Astrocyte of the cerebellum (primary cell): ENCODE measurements at regions not wholly inside any gene's neighbourhood (a gene's known extent, or its start where the extent isn't known, plus 50 kb on each side); places are given as distances from the start of the nearest gene placed in this dataset.
A peak's percentile ranks its signal among the peaks of the same experiment; 100 is the strongest.

Experiments
- DNase-seq: peaks from one replicate; pipeline ENCODE4 v3.0.0-alpha.2; 2011; ENCODE audit warnings: low read depth
- H3K4me3 ChIP-seq: 2 replicates; pipeline ENCODE4 v1.5.1; 2011; ENCODE audit warnings: mild to moderate bottlenecking, low read depth, low read length, moderate library complexity
- CTCF ChIP-seq: IDR thresholded peaks from 2 replicates; pipeline ENCODE4 v1.5.1; 2012; ENCODE audit warnings: low read length, low read depth, moderate library complexity, mild to moderate bottlenecking; ENCODE audit errors: missing control alignments
- in situ Hi-C: cut with HindIII; loops from 2 replicates; pipeline ENCODE4 v1.10.0; 2017; ENCODE audit warnings: low sequenced_read_pairs

GRCh38 chr9:126235336-126236243 is 91.0 kb upstream of the MVB12B start:
- H3K4me3 ChIP-seq, result no peak overlapping the region
- TF ChIP-seq CTCF, result no peak
- no peak for DNase-seq
- in situ Hi-C loops, result no loop called here

GRCh38 chr9:126236273-126236672 is 90.4 kb upstream of the MVB12B start:
- no peak for DNase-seq
- TF ChIP-seq CTCF, result no peak
- no peak overlapping the region for H3K4me3 ChIP-seq
- in situ Hi-C loops, result no loop called here

DNA sequence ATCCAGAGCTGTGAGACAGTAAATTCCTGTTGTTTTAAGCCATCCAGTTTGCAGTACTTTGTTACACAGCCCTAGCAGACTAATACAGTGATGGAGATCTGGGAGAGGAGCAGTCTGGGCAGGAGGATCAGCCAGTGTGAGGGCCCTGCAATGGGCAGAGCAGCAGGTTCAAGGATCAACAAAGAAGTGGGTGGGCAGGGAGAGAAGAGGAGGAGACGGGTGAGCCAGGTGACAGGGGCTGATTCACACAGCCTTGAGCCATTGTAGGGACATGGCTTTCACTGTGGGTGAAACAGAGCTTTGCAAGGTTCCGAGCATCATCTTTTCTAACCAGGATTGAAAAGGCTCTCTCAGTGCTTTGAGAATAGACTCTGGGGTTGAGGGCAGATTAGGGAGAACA is 88.2 kb upstream of the MVB12B start:
- no peak for TF ChIP-seq CTCF
- no peak for DNase-seq
- H3K4me3 ChIP-seq, result no peak overlapping the region
- in situ Hi-C loops, result no loop called here

GRCh38 chr9:126239515-126239914 is 87.1 kb upstream of the MVB12B start:
- in situ Hi-C loops, result no loop called here
- DNase-seq, result no peak
- TF ChIP-seq CTCF, result no peak
- no peak overlapping the region for H3K4me3 ChIP-seq

DNA sequence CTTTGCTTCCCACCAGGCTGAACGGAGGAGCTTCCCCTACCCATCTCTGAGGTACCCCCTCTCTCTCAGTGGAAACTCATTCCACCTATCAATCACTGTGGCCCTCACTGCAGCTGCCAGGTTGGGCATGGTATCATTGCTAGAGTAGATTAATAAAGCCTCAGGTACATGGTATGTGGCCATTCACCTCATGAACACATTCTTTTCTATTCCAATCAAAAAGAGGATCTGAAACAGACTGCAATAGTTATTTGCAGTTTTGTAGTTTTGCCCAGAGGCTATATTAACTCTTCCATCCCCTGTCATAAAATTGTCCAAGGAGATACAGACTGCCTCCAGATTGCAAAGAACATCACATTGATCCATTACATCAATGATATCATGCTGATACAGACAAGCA is 85.8 kb upstream of the MVB12B start:
- in situ Hi-C loops, result no loop called here
- no peak overlapping the region for H3K4me3 ChIP-seq
- TF ChIP-seq CTCF, result no peak
- DNase-seq, result no peak

DNA sequence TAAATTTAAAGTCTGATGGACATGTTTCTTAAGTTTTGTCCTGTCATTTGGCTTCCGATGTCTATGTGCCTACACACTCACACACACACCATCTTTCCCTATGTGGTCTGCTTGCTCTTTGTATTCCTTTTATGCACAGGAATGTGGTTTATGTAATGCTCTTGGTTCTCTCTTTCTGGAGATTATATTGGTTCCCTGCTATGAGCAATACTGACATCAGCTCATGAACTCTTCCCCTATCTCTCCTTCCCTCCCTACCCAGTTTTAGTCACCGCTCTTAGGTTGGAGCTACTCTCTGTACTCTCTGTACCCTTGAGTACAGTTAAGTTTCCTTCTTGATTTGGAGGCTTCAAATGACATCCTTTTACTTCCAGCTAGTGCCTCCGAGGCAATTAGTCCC is 77.9 kb upstream of the MVB12B start:
- H3K4me3 ChIP-seq, result no peak overlapping the region
- no peak for TF ChIP-seq CTCF
- in situ Hi-C loops, result no loop called here
- peak; percentile 57 for DNase-seq
